ENCODE measurements at regions not wholly inside any gene's neighbourhood (a gene's known extent, or its start where the extent isn't known, plus 50 kb on each side); places are given as distances from the start of the nearest gene placed in this dataset.

DNA sequence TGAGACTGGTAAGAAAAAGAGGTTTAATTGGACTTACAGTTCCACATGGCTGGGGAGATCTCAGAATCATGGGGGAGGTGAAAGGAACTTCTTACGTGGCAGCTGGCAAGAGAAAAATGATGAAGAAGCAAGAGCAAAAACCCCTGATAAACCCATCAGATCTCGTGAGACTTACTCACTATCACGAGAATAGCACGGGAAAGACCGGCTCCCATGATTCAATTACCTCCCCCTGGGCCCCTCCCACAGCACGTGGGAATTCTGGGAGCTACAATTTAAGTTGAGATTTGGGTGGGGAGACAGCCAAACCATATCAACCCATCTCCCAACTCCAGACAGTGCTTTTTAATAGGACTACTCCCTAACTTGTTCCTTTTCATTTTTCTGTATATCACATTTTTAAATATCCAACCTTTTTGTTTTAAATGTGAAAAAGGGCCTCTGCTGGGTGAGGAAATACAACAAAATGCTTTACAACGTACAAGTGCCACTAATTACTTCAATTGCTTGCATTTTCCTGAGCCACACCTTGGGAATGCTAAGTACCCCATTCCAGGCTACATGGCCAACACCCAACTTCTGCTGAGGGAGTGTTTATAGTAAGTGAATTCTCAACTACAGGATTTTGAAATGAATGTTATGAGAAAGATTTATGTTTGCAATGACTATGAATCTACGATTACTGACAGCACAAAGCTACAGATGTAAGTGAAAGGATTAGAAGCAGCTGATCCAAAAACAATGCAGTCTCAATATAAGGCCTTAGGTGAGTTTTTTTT is 294.1 kb upstream of the CD180 start:
- no peak for DNase-seq

DNA sequence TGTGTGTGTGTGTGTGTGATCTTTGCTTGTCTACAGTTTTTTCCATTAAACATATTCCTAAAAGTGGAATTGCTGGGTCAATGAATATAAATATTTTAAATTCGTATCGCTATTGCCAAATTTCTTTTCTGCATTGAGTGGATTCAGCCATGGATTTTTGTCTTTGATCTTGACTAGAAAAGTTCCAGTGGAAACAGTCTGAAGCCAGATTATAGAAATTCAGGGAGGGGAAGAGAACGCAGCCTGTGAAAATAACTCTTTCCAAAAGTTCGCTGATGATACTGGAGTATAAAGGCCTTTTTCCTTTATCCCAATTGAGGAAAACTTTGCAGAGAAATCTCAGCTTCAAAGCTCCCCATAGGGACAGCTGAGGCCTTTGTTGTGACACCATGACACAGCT is 292.3 kb upstream of the CD180 start:
- no peak for DNase-seq

DNA sequence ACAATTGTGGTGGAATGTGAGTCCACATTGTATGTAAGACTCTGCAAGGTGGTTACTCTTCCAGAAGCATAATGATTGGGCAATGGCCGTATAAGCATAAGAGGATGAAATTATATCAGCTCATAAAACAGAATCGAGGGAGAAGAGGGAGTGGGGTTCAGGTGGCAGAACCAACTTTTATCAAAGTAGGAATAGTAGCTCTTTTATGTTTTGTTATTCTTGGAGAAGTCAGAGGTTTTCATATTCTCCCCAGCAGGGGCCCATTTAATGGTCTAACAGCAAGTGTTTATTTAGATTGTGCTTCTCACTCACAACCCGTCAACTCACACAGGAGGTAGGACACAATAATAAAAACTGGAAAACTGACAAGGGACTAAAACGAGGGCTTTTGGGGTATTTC is 291.3 kb upstream of the CD180 start:
- DNase-seq, result no peak

DNA sequence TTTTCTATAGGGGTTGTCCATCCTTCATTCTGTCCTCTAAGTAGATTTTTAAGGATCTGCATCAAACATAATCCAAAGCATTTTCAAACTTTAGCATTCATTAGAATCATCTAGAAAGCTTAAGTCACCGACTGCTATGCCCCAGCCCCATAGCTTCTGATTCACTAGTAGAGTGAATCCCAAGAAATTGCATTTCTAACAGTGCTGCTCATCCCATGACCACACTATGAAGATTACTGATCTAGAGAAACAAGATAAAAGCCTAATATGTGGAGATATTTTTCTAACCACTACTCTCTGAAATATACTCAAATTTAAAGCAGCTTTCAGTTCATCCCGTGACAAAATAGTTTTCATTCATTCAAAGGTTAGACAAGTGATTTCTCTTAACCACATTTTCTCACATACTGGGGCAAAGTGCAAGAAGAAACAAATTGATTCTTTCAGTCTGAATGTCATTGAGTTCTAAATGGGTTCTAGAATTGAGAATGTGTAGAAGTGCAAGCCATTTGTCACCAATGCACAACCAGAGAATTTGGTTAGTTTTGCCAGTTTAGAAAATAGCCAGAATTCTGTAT is 286.9 kb upstream of the CD180 start:
- DNase-seq, result no peak

DNA sequence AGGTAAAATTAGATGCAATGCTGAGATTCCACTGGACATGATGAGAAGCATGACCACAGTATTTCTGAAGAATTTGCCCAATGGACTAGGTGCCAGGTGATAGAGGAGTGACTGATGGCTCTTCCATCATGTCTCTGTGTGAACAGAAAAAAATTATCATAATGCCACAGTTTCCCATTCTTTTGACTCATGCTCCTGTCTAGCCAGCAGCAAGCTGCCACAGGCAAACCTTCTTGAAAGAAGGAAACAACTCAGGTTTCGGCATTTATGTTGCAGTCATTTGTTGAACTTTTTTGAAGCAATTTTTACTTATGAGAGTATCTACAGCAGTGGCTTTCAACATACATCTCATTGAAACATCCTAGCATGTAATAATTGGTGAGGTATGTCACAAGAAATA is 284.8 kb upstream of the CD180 start:
- no peak for DNase-seq

DNA sequence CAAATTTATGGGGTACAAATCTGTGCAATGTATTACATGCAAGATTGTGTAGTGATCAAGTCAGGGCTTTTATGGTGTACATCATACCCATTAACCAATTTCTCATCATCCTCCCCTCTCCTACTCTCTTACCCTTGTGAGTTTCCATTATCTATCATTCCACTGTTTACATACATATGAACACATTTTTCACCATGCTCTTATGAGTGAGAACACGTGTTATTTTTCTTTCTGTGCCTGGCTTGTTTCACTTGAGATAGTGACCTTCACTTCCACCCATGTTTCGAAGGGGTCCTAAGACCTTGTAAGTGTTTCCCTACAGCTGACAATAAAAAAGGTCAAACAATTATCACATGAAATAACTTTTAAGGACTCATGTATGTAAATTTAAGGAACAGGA is 281.7 kb upstream of the CD180 start:
- no peak for DNase-seq

DNA sequence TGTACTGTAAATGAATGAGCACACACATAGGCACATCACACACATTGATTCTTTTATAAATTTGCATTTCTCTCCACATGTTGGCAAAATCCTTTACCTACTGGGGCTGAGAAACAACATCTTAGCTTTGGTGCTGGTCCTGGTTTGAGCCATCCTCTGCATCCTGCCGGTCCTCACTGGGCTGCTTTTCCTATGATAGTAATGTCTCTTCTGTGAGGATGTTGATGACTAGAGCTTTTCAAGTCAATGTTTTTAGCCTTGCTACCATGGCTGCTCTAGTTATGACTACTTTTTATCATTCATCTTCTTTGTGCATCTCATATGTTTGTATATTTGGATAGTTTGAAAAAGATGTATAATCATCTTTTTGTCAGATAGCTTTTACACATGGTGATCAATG is 280.4 kb upstream of the CD180 start:
- no peak for DNase-seq

DNA sequence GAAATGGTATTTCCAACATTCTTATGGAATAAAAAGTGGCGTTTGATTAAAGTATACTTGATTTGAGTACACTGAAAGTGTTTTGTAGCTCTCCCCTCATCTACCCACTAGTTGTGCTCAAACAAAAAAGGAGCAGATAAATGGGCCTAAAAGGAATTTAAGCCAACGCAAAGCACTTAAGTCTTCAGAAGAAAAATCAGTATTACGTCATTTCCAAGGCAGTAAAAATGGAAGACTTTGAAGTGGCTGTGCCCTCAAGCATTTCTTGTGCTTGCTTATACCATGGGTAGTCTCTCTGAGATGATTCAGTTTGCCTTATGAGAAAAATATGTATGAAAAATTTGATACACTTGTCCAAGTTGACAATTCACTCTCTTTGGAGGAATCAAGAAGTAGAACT is 279.9 kb upstream of the CD180 start:
- no peak for DNase-seq

DNA sequence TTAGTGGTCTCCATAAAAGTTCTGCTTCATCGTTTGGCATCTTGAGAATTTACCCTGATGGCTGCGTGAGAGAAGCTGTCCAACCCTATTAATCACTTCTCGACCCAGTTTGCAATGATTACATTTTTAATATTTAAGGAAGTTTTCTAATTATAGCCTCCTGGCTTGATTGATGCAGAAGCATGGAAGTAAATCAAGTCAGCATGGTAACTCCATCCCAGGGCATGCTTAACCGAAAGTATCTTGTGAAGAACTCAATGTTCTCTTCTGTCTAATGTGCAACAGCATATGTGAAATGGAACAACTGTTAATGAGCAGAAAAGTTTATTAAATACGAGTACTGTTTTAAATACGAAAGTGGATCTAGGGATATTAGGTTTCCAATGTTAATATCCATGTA is 278.9 kb upstream of the CD180 start:
- no peak for DNase-seq

DNA sequence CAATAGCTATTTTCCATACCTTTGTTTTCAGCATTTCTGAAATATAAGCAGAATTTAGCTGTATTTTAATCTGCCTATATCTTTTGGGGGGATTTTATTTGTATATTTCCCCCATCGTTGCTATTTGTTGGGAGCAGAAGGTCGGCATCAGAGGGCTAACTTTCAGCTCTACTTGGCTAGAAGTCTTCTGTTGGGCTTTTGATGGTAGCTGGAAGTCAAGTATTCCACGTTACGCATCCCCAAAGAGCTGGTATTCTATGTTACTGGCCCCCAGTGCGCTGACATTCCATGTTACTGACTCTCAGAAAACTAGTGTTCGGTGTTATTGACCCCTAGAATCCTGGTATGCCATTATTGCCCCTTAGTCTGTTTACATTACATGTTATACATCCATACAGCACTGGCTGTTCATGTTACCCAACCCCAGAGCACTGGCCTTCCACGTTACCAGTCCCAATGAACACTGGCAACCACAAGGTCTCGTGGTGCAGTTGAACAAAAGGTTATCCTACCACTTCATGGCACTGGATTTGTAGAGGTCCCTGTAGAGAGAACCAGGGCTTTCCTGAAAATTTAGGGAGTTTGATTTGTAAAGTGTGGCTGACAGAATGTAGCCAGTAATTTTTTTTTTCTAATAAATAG is 278.1 kb upstream of the CD180 start:
- DNase-seq, result no peak

DNA sequence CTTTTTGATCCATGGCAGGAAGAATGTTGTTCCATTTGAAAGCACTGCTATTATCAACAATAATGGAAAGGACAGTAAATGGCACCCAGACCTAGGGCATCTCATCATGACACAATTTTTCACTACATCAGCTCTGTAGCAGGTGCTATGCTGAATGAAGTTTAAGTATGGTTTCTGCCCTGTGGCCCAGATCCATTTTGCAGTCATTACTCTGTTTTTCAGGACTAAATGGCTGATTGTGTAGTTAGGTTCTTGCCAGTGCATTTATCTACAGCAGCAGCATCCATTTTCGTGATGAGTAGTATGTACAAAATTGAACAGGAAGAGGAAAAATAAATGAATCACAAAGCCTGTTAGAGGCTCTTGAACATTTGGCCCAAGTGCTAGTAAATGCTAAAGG is 270.5 kb upstream of the CD180 start:
- no peak for DNase-seq

DNA sequence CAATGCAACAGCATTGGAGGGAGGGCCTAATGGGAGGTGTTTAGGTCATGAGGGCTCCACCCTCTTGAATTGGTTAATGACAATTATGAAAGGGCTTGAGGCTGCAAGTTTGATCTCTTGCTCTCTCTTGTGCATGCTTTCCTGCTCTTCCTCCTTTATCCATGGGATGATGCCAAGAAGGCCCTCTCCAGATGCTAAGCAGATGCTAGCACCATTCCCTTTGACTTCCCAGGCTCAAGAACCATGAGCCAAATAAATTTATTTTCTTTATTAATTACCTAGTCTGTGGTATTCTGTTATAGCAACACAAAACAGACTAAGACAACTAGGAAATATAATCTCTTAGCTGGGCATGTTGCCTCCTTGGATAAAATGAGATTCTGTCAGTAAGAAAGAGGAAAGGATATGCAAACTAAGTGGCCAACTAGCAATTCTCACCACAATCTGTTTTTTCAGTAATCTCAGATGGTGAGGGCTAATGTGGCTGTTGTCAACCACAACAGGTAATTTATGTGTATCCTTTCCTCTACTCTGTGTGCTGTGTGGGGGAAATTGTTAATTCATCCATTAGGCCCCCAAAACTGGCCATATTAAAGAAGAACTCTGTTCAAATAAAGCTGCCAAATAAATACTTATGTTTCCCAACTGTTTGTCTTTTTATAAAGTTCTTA is 269.1 kb upstream of the CD180 start:
- DNase-seq, result no peak

DNA sequence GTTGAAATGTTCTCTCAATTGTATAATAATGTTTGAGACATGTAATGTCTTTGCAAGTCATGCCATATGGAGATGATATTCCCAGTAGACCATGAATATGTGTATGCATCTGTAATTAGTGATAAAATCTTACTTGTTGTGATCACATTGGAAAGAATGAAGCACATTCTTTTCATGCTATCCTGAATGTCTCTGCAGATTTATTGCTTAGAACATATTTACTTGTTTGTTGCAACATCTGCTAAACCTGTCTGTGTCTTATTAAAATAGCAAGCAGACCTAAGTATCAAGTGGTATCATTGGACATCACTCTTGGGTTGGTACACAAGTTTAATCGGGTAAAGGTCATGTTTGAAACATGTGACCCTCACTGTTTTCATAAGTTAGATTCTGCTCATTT is 265.5 kb upstream of the CD180 start:
- no peak for DNase-seq

DNA sequence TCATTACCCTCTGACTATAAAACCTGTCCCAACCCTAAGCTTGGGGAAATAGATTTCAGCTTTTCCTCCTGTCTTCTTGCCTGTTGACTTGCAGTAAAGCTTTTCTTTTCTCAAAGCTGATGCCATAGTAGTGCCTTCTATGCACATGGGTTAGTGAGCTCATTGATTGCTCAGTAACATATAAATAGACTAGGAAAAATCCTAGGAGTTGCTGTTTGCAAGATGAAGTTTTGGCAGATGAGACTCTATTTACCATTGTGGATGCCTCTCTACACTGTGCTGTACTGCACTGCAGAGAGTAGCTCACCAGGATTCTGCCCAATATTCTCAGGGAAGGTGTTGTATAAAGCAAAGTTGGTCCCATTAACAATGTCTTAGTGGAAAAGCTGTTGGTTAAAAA is 262.7 kb upstream of the CD180 start:
- no peak for DNase-seq

DNA sequence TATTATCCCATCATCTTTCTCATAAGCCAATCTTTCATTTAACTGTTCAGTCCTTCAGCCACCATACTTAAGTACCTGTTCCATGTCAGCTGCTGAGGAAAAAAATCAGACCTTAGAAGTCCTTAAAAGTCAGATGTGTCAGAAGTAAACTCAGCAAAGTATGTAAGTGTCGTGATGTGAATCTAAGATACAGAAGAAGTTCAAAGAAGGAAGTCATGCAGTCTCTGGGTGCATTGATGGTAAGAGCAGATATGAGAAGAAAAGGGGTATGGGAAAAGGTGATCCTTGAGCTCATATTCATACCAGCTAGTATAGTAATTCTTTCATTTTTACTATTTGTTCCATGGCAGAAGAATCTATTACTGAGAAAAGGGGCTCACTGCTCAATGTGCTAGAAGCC is 259.4 kb upstream of the CD180 start:
- DNase-seq, result no peak

DNA sequence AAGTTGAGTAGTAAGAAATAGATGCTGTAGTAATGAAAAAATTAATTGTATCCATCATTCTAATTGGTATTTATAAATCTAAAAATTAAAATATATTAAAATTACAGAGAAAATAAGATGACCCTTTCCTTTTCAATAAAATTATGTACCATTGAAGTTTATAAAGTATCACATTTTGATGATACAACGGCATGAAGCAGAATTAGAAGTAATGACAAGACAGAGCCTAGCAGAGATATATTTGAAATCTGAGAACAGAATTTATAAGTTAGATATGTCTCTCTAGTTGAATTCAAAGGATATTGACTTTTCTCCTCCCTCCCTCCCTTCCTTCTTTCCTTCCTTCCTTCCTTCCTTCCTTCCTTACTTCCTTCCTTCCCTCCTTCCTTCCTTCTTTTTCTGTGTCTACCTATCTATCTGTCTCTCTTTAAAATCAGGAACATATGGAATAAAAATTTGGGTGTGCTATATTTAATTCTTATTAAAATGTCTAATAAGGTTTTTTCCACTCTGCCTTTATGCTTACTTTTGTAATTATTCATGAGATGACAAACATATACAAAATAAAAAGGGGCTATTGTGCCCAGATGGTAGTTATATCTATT is 258.5 kb upstream of the CD180 start:
- DNase-seq, result no peak

DNA sequence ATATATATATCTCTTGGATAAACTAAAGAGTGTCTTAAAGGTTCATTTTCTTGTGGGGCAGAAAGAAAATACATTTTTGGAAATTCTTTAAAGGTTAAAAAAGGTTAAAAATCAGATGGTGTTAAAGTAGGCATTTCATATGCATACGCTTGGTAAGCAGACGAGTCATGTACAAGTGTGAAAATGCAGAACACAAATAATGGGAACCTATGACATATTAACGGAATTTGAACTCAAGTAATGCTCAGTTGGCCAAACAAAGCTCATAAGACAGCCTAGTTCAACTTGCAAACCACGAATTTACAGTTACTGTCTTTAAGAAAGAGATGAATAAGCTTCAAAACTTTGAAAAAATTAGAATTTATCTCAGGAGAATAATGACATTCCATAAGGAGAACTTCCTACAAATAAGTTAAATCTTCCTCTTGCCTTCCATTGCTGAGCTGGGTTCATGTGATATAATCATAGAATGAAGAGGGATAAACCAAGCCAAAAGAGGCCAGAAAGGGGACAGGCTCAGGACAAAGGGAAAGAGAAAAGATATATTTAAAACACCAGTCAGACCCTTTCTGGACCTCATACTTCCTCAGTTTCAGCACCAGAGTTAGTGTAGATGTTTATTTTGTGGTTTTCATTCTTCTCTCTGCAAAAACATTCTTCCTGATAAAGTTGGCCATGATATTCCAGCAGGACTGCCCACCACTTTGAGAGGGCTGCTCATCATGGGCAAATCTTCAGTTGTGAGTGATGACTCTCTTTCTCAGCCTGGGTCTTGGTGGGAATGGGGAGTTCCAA is 256.7 kb upstream of the CD180 start:
- DNase-seq, result no peak

DNA sequence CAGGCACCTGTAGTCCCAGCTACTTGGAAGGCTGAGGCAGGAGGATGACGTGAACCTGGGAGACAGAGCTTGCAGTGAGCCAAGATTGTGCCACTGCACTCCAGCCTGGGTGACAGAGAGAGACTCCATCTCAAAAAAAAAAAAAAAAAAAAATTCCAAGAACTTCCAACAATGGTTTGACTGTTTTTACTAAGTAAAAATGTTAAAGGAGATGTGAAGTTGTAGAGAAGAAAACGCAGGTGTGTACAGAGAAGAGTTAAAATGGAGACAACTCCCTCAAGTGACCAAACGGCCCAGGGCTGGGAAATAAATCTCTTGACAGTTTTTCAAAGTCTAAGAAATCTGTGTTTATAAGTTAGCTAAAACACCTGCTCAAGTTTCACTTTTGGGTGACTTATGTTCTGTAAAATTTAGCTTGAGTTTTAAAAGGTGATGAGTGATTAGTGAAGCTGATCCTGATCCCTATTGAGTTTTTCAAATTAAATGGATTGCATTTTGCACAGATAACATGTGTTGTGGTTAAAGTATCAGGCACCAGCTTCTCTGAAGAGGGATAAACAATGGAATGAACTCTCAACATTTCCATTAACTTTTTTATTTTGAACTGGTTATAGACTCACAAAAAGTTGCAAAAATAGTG is 255.2 kb upstream of the CD180 start:
- DNase-seq, result no peak

DNA sequence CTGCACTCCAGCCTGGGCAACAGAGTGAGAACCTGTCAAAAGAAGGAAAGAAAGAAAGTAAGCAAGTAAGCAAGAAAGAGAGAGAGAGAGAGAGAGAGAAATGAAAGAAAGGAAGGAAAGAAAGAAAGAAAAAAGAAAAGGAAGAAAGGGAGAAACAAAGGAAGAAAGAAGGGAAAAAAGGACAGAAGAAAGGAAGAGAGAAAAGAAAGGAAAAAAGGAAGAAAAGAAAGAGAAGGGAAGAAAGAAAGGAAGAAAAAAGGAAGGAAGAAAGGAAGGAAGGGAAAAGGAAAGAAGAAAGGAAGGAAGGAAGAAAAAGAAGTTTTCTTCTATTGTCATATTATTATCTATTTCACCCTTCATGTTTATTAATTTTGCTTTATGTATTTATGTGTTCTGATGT is 251.1 kb upstream of the CD180 start:
- DNase-seq, result no peak

DNA sequence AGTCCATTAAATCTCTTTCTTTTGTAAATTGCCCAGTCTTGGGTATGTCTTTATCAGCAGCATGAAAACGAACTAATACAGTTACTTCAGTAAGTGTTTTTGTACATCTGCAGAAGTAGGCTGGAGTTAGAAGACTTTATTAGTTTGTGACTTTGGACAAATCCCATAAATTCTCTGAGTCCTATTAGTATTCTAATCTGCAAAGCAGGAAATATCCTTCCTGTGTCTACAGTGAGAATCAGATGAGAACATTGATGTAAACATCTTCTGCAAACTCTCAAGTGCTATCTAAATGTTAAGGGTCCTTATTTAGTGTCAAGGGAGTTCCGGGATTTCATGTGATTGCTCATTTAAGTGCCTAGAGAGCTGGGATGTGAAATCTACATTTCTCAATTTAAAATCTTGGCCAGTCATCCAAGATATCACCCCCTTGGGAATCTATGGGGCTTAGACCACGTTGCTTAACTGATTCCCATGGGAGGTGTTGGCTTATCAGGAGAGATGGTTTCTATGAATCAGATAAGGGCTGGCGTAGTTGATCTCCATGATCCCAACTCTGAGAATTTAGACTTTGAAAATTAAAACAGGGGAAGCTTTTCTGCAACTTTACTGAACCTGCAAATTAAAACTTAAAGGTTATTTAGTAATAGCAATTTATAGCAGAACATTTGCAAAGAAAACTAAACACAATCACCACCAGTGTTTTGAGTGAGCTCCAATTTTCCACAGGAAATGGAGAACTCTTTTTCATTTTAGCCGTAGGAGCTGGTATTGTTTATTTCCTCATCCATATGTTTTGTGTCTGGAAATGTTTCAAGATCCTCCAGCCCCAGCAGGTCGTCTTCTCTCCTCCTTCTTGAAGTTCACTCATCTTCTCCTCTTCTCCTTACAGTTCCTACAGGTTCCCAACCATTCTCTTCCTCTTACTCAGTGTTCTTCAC is 241.6 kb upstream of the CD180 start:
- DNase-seq, result no peak

DNA sequence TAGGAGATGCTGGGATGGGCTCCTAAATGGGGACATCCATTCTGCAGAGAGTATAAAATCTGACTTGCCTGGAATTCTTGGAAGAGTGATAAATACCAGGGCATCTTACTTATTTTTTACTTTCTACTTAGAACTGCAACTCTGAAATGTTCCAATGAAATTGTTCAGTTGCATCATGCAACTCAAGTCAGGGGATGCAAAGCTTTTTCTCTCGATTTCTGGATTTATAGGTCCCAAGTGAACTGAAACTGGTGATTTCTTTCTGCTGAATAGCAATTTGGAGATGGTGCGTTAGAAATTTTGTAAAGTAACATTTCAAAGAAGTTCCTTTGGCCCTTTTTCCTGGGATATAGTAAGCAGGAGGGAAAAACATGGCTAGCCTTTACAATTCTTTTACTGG is 238.4 kb upstream of the CD180 start:
- DNase-seq, result no peak

Data from NCI-H146 (cell line).